RKO (cell line): ENCODE measurements at regions not wholly inside any gene's neighbourhood (a gene's known extent, or its start where the extent isn't known, plus 50 kb on each side); places are given as distances from the start of the nearest gene placed in this dataset.

Source experiments
- DNase-seq: peaks from one replicate; pipeline ENCODE4 v3.0.0-alpha.2; 2016; ENCODE audit warnings: low spot score

DNA sequence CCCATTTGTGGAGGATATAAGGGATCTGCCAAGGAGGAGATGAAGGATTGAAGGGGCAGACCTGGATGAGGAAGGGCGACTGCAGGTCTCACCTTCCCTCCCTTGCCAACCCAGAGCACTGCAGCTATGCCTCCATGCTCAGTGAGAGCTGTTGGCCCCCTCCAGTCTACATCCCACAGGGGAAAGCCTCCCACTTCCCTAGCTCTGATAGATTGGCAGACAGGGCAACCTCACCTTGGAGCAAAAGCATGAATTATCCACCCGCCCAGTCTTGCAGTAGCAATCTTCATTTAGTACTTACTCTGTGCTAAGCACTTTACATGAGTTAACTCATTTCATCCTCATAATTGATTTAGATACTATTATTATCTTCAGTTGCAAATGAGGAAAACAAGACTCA lies 70.4 kb upstream of the SMNDC1 start:
- no peak for DNase-seq

DNA sequence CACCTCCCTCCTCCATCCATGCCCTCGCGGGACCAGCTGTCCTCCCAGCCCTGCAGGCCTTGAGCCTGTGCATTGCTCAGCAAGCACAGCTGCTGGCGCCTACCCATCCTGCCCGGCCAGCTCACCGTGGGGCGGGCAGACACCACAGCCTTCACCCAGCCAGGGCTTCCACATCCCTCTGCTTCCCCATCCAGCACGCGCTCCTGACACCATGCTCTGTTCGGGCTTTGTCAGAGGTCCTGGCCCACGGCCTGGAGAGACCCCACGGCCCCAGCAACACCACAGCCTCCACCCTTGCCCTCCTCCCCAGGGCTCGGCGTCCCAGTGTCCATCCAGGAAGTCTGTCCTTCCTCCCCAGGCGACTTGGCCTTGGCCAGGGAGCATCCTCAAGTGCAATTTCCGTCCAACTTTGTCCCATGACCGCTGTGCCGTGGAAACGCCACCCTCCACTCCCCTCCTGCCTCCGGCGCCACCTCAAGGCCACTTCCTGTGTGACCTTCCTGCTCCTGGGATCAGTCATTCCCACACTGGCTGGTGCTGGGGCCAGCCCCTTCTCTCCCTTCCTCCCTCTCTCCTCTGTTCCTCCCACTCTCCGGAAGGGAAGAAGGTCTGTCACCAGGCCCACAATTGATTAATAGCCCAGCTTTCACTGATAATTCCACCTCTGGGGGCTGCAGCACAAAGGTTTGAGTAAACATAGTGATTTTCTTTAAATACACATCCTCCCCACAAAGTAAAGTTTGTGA lies 71.5 kb upstream of the SMNDC1 start:
- no peak for DNase-seq

DNA sequence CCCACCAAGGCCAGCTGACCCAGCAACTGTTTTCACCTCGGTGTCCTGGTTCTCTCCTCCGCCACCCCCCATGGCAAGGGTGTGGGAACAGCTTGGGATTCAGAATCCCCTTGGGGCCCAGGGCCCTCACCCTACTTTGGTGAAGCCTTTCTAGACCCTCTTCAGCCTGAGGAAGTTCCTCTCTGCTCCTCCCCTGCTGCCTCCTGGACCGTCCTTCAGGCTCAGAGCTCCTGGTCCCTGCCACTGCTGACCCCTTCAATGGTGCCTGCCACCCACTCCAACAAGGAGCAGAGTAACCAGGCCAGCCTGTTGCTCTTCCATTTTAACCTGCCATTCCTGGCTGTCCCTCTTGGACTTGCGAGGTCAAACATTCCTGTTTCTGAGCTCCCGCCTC lies 72.0 kb upstream of the SMNDC1 start:
- no peak for DNase-seq

DNA sequence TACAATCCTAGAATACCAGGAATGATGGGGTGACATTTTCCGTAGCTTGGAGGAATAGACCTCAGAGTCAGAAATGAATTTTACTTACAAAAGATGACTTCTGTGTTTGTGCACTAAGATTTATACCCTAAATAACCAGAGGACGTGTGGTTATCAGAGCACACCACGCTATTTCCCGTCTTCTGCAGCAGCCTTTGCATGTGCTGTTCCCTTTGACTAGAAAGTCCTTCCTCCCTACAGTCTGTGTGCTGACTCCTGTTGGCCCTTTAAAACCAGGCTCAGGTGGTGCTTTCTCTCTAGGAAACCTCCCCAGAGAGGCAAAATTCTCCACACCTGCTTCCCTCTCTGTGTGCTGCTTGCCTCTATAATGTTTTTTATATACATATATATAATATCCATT lies 73.3 kb upstream of the SMNDC1 start:
- DNase-seq = no peak

DNA sequence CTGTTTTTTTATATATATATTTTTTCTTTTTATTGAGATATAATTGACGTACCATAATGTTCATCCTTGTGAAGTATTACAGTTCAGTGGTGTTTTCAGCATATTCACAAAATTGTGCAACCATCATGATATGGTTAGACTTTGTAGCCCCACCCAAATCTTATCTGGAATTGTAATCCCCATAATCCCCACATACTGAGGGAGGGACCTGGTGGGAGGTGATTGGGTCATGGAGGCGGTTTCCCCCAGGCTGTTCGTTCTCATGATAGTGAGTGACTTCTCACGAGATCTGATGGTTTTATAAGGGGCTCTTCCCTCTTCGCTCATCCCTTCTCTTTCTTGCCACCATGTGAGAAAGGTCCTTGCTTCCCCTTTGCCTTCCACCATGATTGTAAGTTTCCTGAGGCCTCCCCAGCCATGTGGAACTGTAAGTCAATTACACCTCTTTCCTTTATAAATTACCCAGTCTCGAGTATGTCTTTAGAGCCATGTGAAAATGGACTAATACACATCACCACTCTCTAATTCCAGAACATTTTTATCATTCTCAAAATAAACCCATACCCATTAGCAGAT lies 73.9 kb upstream of the SMNDC1 start:
- DNase-seq = no peak

DNA sequence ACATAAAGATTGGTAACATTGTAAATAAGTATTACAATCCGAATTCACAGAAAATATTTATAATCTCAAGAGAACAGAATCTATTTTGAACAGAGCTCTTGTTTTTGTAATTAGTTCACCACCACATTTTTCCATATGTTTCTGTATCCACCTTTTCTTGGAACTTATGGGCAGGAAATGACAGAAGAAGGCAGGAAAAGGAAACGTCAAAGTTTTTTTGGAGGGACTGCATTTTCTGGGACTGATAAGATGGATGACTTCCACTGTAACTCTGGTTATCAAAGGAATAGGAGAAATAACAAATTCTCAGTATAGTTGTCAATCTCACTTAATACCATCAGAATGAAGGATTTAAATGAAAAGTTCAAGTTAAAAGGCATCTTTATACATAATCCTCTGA lies 75.1 kb upstream of the SMNDC1 start:
- DNase-seq = no peak

DNA sequence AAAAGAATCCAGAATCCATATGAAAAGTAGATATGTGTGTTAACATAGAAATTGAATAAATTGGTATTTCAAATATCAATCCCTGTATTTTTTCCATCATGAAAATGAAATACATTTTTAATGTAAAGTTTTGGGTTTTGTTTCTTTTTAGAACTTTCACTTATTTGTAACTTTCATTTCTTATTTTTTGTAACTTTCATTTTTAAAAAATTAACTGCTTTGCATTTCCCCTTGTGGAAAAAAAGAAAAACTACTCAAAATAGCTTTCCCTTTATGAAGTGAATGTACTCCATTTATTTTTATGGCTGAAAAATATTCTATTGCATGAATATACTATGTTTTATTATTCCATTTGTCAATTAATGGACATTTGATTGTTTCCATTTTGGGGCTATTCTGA lies 75.6 kb upstream of the SMNDC1 start:
- DNase-seq = no peak

DNA sequence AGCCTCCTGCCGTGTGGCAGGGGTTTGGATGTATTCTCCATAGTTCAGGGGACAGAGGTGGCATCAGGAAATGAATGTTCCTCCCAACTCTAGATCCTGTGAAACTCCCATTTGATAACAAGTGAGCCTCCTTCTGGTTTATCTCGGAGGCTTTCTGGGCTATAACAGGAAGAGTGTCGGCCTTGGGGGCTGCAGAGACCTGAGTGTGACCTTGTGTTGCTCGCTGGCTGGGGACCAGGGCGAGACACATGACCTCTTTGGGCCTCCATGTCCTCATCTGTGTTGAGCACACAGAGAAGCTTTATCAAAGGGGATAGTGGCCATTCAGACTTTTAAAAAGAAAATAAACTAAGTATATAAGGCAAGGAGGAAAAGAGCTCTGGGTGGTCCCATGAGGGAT lies 78.0 kb upstream of the SMNDC1 start:
- DNase-seq = no peak

DNA sequence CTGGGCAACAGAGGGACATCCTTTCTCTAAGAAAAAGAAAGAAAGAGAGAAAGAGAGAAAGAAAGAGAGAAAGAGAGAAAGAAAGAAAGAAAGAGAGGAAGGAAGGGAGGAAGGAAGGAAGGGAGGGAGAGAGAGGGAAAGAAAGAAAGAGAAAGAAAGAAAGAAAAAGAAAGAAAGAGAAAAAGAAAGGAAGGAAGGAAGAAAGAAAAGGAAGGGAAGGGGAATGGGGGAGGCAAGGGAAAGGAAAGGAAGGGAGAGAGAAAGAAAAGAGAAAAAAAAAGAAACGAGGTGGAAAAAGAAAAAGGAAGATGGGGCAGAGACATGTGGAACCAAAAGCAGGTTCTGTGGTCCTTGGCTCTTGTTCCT lies 82.9 kb upstream of the SMNDC1 start:
- DNase-seq = no peak

DNA sequence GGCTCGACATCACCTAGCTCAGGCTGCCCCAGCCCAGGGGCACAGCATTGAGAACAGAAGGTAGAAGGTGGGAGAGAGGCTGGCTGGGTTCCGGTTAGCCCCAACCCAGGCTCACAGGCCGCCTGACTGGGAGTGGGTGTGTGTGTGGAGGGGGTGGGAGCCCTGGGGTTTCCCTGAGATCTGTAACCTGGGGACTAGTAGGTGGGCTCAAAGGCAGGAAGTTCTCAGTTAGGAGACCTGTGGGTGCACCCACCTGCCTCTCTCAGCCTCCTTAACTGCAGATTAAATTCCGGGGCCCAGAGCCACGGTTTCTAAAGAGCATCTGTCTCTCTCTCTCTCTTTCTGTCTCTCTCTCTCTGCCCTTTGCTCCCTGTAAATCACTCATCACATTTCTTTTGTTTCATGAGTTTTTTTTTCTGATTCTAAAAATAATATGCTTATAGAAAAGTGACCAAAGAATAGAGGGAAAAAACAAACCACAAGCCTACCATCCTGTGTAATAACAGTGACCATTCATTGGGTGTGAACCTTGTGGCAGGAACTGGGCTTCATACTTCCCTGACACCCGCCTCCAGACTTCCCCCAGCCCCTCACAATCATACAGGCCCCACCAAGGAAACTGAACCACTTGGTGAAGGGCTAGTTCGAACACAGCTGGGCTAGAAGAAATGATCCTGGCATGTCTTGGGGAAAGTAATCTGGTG lies 83.4 kb upstream of the SMNDC1 start:
- no peak for DNase-seq

DNA sequence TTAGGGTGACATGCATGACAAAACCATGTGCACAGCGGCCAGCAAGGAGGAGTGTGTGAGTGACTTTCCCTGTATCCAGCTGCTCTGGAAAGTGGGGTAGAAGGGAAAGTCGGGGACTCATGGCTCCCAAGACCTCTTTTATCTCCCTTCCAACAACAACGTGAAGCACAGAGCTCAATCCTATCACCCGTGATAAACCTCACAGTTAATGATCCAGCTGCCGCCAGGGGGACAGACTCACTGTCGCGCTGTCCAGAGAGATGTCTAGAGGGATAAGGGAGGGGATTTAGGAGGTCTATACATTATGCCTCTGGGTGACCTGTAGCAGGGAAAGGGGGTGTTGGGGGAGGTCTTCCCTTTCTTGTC lies 84.0 kb upstream of the SMNDC1 start:
- DNase-seq = no peak

DNA sequence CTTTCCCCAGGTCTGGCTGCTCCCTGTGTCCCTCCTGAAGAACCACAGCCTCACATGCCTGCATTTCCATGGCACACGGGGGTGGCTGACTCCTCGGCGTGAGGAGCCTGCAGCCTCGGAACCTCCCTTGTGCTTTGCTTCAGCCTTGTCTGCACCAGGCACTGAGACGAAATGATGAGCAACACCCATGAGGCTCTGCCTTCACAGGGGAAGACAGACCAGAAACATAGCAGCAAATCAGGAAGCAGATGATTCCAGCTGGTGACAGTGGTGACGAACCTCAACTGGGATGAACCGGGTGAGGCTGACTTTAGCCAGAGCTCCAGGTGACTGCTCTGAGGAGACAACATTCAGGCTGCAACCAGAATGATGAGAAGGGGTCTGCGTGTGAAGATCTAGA lies 84.5 kb upstream of the SMNDC1 start:
- no peak for DNase-seq

DNA sequence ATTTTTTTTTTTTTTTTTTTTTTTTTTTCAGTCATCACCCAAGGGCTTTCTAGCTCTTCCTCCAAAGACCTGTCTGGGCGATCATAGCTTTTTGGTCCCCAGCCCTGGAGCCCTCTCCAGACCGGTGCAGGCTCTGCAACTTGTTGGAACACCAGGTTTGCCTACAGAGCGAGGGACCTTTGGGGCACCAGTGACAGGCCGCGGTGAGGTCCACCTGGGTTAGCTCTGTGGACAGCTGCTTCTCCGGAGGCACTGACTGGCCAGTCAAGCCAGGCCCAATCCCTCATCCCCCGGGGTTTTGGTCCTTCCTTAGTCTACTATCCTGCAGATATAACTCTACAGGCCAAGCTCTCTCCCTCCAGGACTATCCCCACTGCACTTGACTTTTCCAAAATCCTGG lies 86.8 kb upstream of the SMNDC1 start:
- no peak for DNase-seq

DNA sequence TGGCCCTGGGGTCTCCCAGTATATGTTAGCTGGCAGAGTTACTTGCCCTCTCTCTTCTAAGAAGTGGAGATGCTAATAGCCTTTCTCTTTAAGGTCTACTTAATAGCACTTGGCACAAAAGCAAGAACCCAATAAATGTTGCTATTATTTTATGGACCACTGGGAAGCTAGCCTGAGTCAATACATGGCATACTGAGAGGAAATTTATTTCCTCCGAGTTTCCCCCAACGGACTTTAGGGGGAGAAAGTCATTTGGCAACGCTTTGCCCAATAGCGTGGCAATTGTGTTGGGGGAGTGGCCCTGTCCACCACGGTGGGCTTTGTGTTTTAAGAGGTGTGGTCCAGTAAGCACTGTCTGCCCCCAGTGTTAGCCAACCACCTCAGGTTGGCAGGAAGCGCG lies 87.4 kb upstream of the SMNDC1 start:
- DNase-seq = no peak

DNA sequence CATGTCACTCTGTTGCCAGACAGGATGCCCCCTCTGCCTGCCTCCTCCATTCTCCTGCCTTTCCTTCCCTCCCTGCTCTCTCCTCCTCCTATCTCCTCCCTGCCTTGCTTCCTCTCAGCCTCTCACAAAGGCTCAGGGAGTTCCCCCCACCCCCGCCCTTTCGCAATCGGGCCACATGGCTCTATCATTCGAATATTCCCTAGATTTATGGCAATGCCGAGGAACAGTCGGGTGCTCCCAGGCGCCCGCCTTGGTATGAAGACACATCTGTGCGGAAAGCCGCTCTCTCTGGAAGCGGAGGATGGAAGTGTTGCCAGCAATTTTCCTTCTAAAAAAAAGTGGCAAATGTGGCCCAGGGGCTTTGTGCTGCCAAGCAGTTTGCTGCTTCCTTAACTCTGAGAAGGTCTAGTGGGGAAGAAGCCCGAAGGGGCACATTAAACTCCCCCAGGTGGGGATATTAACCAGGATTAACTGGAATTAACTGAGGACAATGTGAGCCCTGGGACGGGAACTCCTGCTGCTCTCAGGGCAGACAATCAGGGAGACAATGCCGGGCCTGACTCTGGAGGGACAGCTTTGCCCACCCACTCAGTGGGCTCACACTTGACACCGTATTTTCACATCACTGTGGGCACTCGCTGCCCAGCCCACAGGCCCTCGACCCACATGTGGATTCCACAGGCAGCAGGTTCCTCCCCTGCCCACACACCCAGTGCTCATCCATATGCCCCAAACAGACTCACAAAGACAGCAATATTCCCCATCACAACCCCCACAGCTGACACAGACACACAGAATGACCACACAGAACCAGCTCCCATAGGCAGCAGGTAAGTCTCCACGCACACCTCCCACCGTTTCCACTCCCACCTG lies 88.4 kb upstream of the SMNDC1 start:
- DNase-seq = no peak

DNA sequence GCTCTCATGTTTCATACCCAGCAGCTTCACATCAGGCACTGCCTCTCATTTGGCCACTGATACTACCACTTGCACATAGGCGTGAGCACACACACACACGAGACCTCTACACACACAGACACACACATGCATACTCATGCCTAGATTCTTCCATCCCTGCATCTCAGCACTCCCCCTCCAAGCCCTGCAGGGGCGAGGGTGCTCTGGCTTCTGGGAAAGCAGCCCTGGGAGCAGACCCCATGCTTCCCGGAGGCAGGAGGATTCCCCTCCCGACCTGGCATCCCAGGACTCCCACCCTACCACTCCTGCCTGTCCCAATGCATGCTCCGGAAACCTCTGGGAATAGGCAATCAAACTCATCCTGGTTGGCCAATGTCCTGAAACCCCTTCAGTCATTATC lies 89.1 kb upstream of the SMNDC1 start:
- no peak for DNase-seq

DNA sequence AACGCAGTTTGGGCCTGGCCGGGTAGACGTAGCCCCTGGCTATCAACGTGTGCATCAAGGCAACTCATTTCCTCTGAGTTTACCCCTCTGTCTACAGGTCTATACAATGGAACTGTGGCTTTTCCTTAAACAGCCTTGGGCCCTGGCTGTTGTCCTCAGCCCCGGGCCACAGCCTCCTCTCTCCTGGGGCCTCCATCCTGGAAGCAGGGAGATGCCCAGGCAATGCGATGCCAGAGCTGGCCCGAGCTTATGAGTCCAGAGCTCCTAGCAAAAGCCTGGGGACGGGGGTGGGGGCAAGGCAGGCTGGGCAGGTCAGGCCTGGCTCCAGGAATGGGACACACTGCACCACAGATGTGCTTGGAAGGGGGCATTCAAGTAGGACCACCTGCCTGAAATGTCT lies 89.6 kb upstream of the SMNDC1 start:
- no peak for DNase-seq

DNA sequence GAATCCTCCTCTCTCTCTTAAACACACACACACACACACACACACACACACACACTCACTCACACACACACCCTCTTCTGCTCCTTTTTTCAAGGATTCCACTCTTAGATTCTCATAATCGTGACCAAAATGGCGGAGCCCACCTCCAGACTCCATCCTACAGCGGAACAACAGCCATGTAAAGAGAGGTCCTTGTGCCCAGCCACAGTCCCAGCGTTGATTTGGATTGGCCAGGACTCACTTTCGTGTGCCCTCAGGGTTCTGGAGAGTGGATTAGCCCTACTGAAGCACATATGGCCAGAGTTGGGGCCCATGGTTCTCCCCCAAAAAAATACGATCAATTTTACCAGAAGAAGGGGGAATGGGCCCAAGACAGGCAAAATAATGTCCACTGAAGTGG lies 90.2 kb upstream of the SMNDC1 start:
- no peak for DNase-seq

DNA sequence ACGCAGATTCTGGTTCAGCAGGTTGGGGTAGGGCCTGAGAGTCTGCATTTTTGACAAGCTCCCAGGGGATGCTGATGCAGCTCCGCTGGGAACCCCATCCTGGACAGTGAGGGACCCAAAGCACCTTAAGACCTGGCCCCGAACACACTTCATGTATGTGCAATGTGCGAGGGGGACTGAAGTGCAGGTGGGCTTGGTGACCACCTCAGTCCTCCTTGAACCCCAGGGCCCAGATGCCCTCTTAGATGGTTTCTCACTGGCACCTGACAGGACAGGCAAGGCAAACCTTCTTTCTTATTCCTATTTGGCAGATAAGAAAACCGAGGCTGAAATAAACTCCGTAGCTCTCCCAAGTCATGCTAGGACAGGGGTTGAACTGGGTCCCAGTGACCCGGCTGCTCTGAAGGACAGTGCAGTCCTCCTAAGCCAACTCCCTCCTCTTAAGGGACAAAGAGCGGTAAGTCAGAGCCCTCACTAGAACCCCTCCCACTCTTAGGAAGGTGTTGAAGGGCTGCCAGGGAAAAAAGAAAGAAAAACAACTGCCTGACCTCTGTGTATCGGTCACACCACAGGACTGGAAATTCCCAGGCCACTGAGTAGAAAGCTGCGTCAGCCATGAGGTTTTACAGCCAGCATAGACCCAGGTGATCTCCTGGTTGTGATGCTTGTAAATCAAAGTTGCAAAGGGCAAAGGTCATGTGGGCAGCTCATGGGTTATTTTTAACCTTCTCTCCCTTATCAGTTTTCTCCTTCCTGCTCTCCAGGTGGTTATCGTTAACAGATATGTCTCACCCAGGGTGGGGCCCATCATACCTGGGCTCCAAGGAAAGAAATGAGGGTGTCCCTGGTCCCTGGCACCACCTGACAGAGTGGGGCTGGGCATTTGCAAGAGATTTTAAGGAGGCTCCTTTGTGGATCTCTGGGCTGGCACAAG lies 90.9 kb upstream of the SMNDC1 start:
- DNase-seq = no peak

DNA sequence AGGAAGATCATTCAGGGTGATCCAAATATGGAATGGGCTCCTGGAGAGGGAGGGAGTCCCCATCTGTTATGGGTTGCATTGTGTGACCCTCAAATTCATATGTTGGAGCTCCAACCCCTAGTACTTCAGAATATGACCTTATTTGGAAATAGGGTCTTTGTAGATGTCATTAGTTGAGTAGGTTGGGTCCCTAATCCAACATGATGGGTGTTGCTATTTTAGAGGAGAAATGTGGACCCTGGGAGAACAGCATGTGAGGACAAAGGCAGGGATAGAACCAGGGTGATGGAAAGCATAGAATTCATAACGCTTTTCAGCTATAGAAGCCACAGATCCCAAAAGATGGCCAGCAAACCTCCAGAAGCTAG lies 91.5 kb upstream of the SMNDC1 start:
- DNase-seq = no peak

DNA sequence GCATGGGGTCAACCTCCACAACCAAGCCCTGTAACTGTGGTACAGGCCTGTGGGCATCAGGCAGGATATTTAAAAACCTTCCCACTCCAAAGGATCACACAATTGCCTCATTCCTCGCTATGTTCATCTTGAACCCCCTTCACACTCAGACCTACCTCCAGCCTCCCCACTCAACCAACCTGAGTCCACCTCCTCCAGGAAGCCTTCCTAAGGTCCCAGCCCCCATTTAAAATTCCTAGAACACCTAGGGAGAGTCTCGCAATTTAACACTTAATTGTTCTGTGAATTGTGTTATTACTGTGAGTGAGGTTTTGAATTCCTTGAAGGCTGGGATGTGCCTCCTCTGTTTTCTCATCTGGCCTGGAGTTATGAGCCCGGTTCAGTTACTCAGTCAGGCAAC lies 93.1 kb upstream of the SMNDC1 start:
- no peak for DNase-seq
